ENCODE measurements at regions not wholly inside any gene's neighbourhood (a gene's known extent, or its start where the extent isn't known, plus 50 kb on each side); places are given as distances from the start of the nearest gene placed in this dataset.

- intact Hi-C loops (cut with micrococcal nuclease): no loop called here
- Mint-ChIP-seq H3K36me3 (peaks cover 0 to 8% of the 10 kb centered on the region in 2 donors), H3K4me3 (no peak overlapping the region), H3K27me3 (ENCODE audit: low read depth in 3 of 3) (peaks cover 0 to 2% (median 1%) of the 10 kb centered on the region in 3 donors), H3K9me3 (peaks cover 10 to 24% (median 14%) of the 10 kb centered on the region in 7 donors), H3K27ac (peak overlapping the region in 1 of 7 donors; percentile 52), H3K4me1 (no peaks in the 10 kb centered on the region)
- H2AFZ ChIP-seq (ENCODE audit: insufficient read depth, low read depth, low read length, poor library complexity, severe bottlenecking): no peak overlapping the region
- no peaks in the 10 kb centered on the region for H3K36me3 ChIP-seq (replicated peaks in 1 of 2; ENCODE audit: control insufficient read depth in 1 of 2, insufficient read depth in 2 of 2, low read length in 2 of 2)
- H3K4me2 ChIP-seq (replicated peaks; ENCODE audit: extremely low read depth, low read length, poor library complexity, severe bottlenecking): no peak overlapping the region
- no peak overlapping the region for H3K9ac ChIP-seq (ENCODE audit: insufficient read depth, low read length, poor library complexity, severe bottlenecking)
- no peak for TF ChIP-seq CTCF (IDR thresholded peaks at IDR 0.05)
- no peak overlapping the region for H3K27ac ChIP-seq (ENCODE audit: low read depth in 1 of 2, low read length in 2 of 2)
- DNase-seq: no peak
- H3K4me1 ChIP-seq (ENCODE audit: control insufficient read depth in 1 of 2, insufficient read depth in 2 of 2, low read length in 2 of 2): no peaks in the 10 kb centered on the region
- H3K9me3 ChIP-seq (replicated peaks in 1 of 2; ENCODE audit: control insufficient read depth in 1 of 2, insufficient read depth in 1 of 2, low read length in 2 of 2): peaks cover 8 to 13% of the 10 kb centered on the region in 2 donors
- no peaks in the 10 kb centered on the region for H3K79me2 ChIP-seq (ENCODE audit: insufficient read depth, low read length)
- no peaks in the 10 kb centered on the region for H4K20me1 ChIP-seq (ENCODE audit: insufficient read depth, low read length)
- no peak overlapping the region for H3K4me3 ChIP-seq (replicated peaks in 1 of 3; ENCODE audit: low read depth in 2 of 3, low read length in 3 of 3)
- H3K27me3 ChIP-seq (ENCODE audit: control insufficient read depth in 2 of 2, insufficient read depth in 2 of 2, low read length in 2 of 2): no peaks in the 10 kb centered on the region
These were observed 131.5 kb downstream of the TMEM17 start for GRCh38 chr2:62374301-62375112.

GRCh38 chr2:62372824-62373223, 133.2 kb downstream of the TMEM17 start:
- peaks cover 13% of the 10 kb centered on the region in 2 donors for H3K9me3 ChIP-seq (replicated peaks in 1 of 2; ENCODE audit: control insufficient read depth in 1 of 2, insufficient read depth in 1 of 2, low read length in 2 of 2)
- Mint-ChIP-seq H3K9me3 (peaks cover 14 to 35% (median 23%) of the 10 kb centered on the region in 7 donors), H3K4me3 (no peak overlapping the region), H3K27me3 (ENCODE audit: low read depth in 3 of 3) (peaks cover 0 to 2% (median 1%) of the 10 kb centered on the region in 3 donors), H3K27ac (peak overlapping the region in 2 of 7 donors; percentile 6 to 39), H3K36me3 (peaks cover 0 to 8% of the 10 kb centered on the region in 2 donors), H3K4me1 (peaks cover 4% of the 10 kb centered on the region)
- 95% methylated on average over 5 of the region's 7 CpGs for WGBS (ENCODE audit: insufficient coverage)
- H2AFZ ChIP-seq (ENCODE audit: insufficient read depth, low read depth, low read length, poor library complexity, severe bottlenecking): no peak overlapping the region
- no peak for DNase-seq
- no peaks in the 10 kb centered on the region for H3K27me3 ChIP-seq (ENCODE audit: control insufficient read depth in 2 of 2, insufficient read depth in 2 of 2, low read length in 2 of 2)
- no peak for TF ChIP-seq CTCF (IDR thresholded peaks at IDR 0.05)
- H3K27ac ChIP-seq (ENCODE audit: low read depth in 1 of 2, low read length in 2 of 2): no peak overlapping the region
- no peak overlapping the region for H3K4me3 ChIP-seq (replicated peaks in 1 of 3; ENCODE audit: low read depth in 2 of 3, low read length in 3 of 3)
- H3K79me2 ChIP-seq (ENCODE audit: insufficient read depth, low read length): no peaks in the 10 kb centered on the region
- H4K20me1 ChIP-seq (ENCODE audit: insufficient read depth, low read length): no peaks in the 10 kb centered on the region
- H3K4me2 ChIP-seq (replicated peaks; ENCODE audit: extremely low read depth, low read length, poor library complexity, severe bottlenecking): no peak overlapping the region
- intact Hi-C loops (cut with micrococcal nuclease): no loop called here
- no peaks in the 10 kb centered on the region for H3K36me3 ChIP-seq (replicated peaks in 1 of 2; ENCODE audit: control insufficient read depth in 1 of 2, insufficient read depth in 2 of 2, low read length in 2 of 2)
- no peak overlapping the region for H3K9ac ChIP-seq (ENCODE audit: insufficient read depth, low read length, poor library complexity, severe bottlenecking)
- H3K4me1 ChIP-seq (ENCODE audit: control insufficient read depth in 1 of 2, insufficient read depth in 2 of 2, low read length in 2 of 2): no peaks in the 10 kb centered on the region

Measured in CD14-positive monocyte (primary cell).